ENCODE measurements at regions not wholly inside any gene's neighbourhood (a gene's known extent, or its start where the extent isn't known, plus 50 kb on each side); places are given as distances from the start of the nearest gene placed in this dataset.

GRCh38 chr13:111394211-111394922 lies 73.9 kb downstream of the TEX29 start:
- FAIRE-seq (no peak), DNase-seq (ENCODE audit: insufficient read length, low spot score) (no peak)

- FAIRE-seq (no peak), DNase-seq (ENCODE audit: insufficient read length, low spot score) (no peak)
Measured at GRCh38 chr13:111395511-111396393, 75.3 kb downstream of the TEX29 start.

- FAIRE-seq (no peak), DNase-seq (ENCODE audit: insufficient read length, low spot score) (no peak)
Measured at GRCh38 chr13:111396457-111396856, 76.0 kb downstream of the TEX29 start.

- no peak for FAIRE-seq
Measured at GRCh38 chr13:111397202-111397880, 76.9 kb downstream of the TEX29 start.

GRCh38 chr13:111398196-111398595 lies 77.8 kb downstream of the TEX29 start:
- no peak for DNase-seq (ENCODE audit: insufficient read length, low spot score)
- FAIRE-seq, result no peak

More at GRCh38 chr13:111397202-111397880, 76.9 kb downstream of the TEX29 start:
- no peak for DNase-seq (ENCODE audit: insufficient read length, low spot score)

GRCh38 chr13:111398715-111399299 lies 78.4 kb downstream of the TEX29 start:
- FAIRE-seq (no peak), DNase-seq (ENCODE audit: insufficient read length, low spot score) (no peak)

- FAIRE-seq, result no peak
Measured at GRCh38 chr13:111399334-111399733, 78.9 kb downstream of the TEX29 start.

GRCh38 chr13:111399776-111400538 lies 79.5 kb downstream of the TEX29 start:
- DNase-seq (ENCODE audit: insufficient read length, low spot score) (no peak), FAIRE-seq (no peak)

More at GRCh38 chr13:111399334-111399733, 78.9 kb downstream of the TEX29 start:
- DNase-seq (ENCODE audit: insufficient read length, low spot score), result no peak

GRCh38 chr13:111401151-111401550 lies 80.7 kb downstream of the TEX29 start:
- DNase-seq (ENCODE audit: insufficient read length, low spot score) (no peak), FAIRE-seq (no peak)

- DNase-seq (ENCODE audit: insufficient read length, low spot score) (no peak), FAIRE-seq (no peak)
Measured at GRCh38 chr13:111401755-111402154, 81.3 kb downstream of the TEX29 start.

GRCh38 chr13:111402441-111402840 lies 82.0 kb downstream of the TEX29 start:
- FAIRE-seq (no peak), DNase-seq (ENCODE audit: insufficient read length, low spot score) (no peak)

- FAIRE-seq (no peak), DNase-seq (ENCODE audit: insufficient read length, low spot score) (no peak)
Measured at GRCh38 chr13:111403266-111403665, 82.8 kb downstream of the TEX29 start.

GRCh38 chr13:111404746-111405145 lies 84.3 kb downstream of the TEX29 start:
- FAIRE-seq (no peak), DNase-seq (ENCODE audit: insufficient read length, low spot score) (no peak)

- DNase-seq (ENCODE audit: insufficient read length, low spot score) (no peak), FAIRE-seq (no peak)
Measured at GRCh38 chr13:111406636-111407035, 86.2 kb downstream of the TEX29 start.

- FAIRE-seq (no peak), DNase-seq (ENCODE audit: insufficient read length, low spot score) (no peak)
Measured at GRCh38 chr13:111407381-111408131, 87.1 kb downstream of the TEX29 start.

- FAIRE-seq (no peak), DNase-seq (ENCODE audit: insufficient read length, low spot score) (no peak)
Measured at GRCh38 chr13:111409413-111409812, 89.0 kb downstream of the TEX29 start.

GRCh38 chr13:111410232-111411021 lies 90.0 kb downstream of the TEX29 start:
- DNase-seq (ENCODE audit: insufficient read length, low spot score) (no peak), FAIRE-seq (no peak)

GRCh38 chr13:111411151-111411858 lies 90.9 kb downstream of the TEX29 start:
- FAIRE-seq, result no peak
- DNase-seq (ENCODE audit: insufficient read length, low spot score), result no peak

Measured in HTR-8/SVneo (cell line).